Pancreas (tissue), 10 donors: ENCODE measurements at regions not wholly inside any gene's neighbourhood (a gene's known extent, or its start where the extent isn't known, plus 50 kb on each side); places are given as distances from the start of the nearest gene placed in this dataset.

Experiments
- ATAC-seq, 4 donors: fragments of 200-7000 bp; cut with Tn5 transposase; one replicate each; pipeline versions ENCODE4 v1.8.0 to v1.9.1; 2020; ENCODE audit warnings: mild to moderate bottlenecking in 4 of 4, moderate library complexity in 4 of 4
- DNase-seq, 6 donors: peaks; one replicate each; pipeline ENCODE4 v3.0.0-alpha.2; 2020
- FAIRE-seq: peaks from 2 replicates; lab custom pipeline; 2012; peaks lifted over from hg19 to GRCh38; lab: Jason Lieb, UNC
- H3K27ac ChIP-seq, 4 donors: fragments of 200-600 bp; sonication (generic); 1 replicate in 3 of 4; 2 replicates in 1 of 4; pipeline versions ENCODE4 v1.5.0 to v1.8.0; 2020
- H3K27me3 ChIP-seq, 4 donors: fragments of 200-600 bp; one replicate each; pipeline ENCODE4 v1.8.0; 2021
- H3K36me3 ChIP-seq, 3 donors: fragments of 200-600 bp; sonication (generic) in 1 of 3; one replicate each; pipeline versions ENCODE4 v1.5.0 to v1.8.0; 2020 to 2021
- H3K4me1 ChIP-seq, 3 donors: fragments of 200-600 bp; one replicate each; pipeline ENCODE4 v1.8.0; 2021
- H3K4me3 ChIP-seq, 4 donors: fragments of 200-600 bp; sonication (generic) in 2 of 4; one replicate each; pipeline versions ENCODE4 v1.5.0 to v1.8.0; 2020 to 2021
- H3K9me3 ChIP-seq, 4 donors: fragments of 200-600 bp; one replicate each; pipeline ENCODE4 v1.8.0; 2021
- whole genome bisulfite sequencing, 2 donors: extraction: QIAGEN DNeasy Blood & Tissue Kit; methylation state at CpG; one replicate each; pipeline ENCODE4 v1.1.7; 2013; 5-methylcytosine and 5-hydroxymethylcytosine counted together
- intact Hi-C, 3 donors: fragments of 100-400 bp; cut with DNase I; formaldehyde crosslinking; loops; one replicate each; pipeline versions ENCODE4 v1.11.1 to v1.14.2; 2022
- TF ChIP-seq, protein P1 (sequence below), 4 donors: fragments of 200-600 bp; sonication (generic) in 3 of 4; IDR thresholded peaks; one replicate each; pipeline versions ENCODE4 v1.5.0 to v1.8.0; 2021; ENCODE audit warnings: antibody characterized with exemption in 4 of 4
- donor health status: healthy with polysubstance abuse.
- donor health status: DM: no; HTN: no; CAD: no; lungs with moderate emphysema.
- donor health status: DM: no; HTN: no; CAD: no.
- donor health status: control.
- donor health status: control.
- donor health status: Bipolar disorder and iron deficiency.
- donor health status: DM: yes; HTN: yes; CAD: no.
- donor health status: DM: no; HTN: no; CAD: no.
- donor health status: DM: no; HTN: no; CAD: no.
- donor health status: DM: yes; HTN: yes; CAD: no.

GRCh38 chr16:35516551-35516950, 2057.1 kb downstream of the TP53TG3F start:
- intact Hi-C loops = loop anchor here in 1 of 3 donors (10.0 kb wide), 1 partner anchor 58 kb away; no protein-coding TSS in a partner anchor
- no peak overlapping the region for H3K27ac ChIP-seq
- H3K4me1 ChIP-seq = no peaks in the 10 kb centered on the region
- FAIRE-seq (no peak), ATAC-seq (no peak), DNase-seq (no peak)
- no peaks in the 10 kb centered on the region for H3K36me3 ChIP-seq
- no peak overlapping the region for H3K4me3 ChIP-seq
- no peaks in the 10 kb centered on the region for H3K27me3 ChIP-seq
- TF ChIP-seq, protein P1, sequence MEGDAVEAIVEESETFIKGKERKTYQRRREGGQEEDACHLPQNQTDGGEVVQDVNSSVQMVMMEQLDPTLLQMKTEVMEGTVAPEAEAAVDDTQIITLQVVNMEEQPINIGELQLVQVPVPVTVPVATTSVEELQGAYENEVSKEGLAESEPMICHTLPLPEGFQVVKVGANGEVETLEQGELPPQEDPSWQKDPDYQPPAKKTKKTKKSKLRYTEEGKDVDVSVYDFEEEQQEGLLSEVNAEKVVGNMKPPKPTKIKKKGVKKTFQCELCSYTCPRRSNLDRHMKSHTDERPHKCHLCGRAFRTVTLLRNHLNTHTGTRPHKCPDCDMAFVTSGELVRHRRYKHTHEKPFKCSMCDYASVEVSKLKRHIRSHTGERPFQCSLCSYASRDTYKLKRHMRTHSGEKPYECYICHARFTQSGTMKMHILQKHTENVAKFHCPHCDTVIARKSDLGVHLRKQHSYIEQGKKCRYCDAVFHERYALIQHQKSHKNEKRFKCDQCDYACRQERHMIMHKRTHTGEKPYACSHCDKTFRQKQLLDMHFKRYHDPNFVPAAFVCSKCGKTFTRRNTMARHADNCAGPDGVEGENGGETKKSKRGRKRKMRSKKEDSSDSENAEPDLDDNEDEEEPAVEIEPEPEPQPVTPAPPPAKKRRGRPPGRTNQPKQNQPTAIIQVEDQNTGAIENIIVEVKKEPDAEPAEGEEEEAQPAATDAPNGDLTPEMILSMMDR (IDR thresholded peaks at IDR 0.05) = no peak
- H3K9me3 ChIP-seq = no peaks in the 10 kb centered on the region

DNA sequence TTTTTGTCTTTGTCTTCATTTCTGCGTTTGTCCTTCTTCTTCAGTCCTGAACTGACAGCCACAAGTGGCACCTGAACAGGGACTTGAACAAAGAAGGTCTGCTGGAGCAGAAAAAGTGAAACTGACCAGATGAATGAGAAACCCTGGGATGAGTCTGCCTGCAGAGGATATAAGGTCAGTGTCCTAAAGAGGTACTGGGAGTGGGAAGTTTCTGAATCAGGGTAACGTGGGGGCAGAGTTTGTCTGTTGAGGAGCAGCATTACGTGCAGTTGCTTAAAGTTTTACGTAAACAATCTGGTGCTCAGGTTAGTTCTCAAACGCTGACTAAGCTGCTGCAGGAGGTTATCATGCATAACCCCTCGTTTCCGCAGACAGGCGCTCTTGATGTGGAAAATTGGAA, 2057.6 kb downstream of the TP53TG3F start:
- FAIRE-seq (no peak), ATAC-seq (no peak), DNase-seq (no peak)
- Histone ChIP-seq H3K36me3 (no peaks in the 10 kb centered on the region), H3K4me1 (no peaks in the 10 kb centered on the region), H3K27me3 (no peaks in the 10 kb centered on the region), H3K9me3 (no peaks in the 10 kb centered on the region), H3K4me3 (no peak overlapping the region), H3K27ac (no peak overlapping the region)
- WGBS, 2 donors = 44% methylated on average over 8 of the region's 8 CpGs
- TF ChIP-seq, protein P1 (IDR thresholded peaks at IDR 0.05) = no peak
- intact Hi-C loops = loop anchor here in 1 of 3 donors (10.0 kb wide), 1 partner anchor 58 kb away; no protein-coding TSS in a partner anchor

- Histone ChIP-seq H3K27me3 (no peaks in the 10 kb centered on the region), H3K9me3 (no peaks in the 10 kb centered on the region), H3K36me3 (no peaks in the 10 kb centered on the region), H3K4me1 (no peaks in the 10 kb centered on the region), H3K4me3 (no peak overlapping the region), H3K27ac (no peak overlapping the region)
- intact Hi-C loops = no loop called here
- FAIRE-seq (no peak), DNase-seq (no peak), ATAC-seq (no peak)
- TF ChIP-seq, protein P1 (IDR thresholded peaks at IDR 0.05) = no peak
These were observed 2064.6 kb downstream of the TP53TG3F start for GRCh38 chr16:35523991-35524390.

- Histone ChIP-seq H3K27ac (no peak overlapping the region), H3K9me3 (no peaks in the 10 kb centered on the region), H3K4me3 (no peak overlapping the region), H3K4me1 (no peaks in the 10 kb centered on the region), H3K27me3 (no peaks in the 10 kb centered on the region), H3K36me3 (no peaks in the 10 kb centered on the region)
- ATAC-seq (peak in 1 of 4 donors; percentile 21), DNase-seq (peak in 1 of 6 donors; percentile 55), FAIRE-seq (no peak)
- intact Hi-C loops = no loop called here
- TF ChIP-seq, protein P1 (IDR thresholded peaks at IDR 0.05) = no peak
- 63 to 69% methylated on average over 26 of the region's 26 CpGs for WGBS, 2 donors
These were observed 2066.7 kb downstream of the TP53TG3F start for GRCh38 chr16:35525979-35526590.

DNA sequence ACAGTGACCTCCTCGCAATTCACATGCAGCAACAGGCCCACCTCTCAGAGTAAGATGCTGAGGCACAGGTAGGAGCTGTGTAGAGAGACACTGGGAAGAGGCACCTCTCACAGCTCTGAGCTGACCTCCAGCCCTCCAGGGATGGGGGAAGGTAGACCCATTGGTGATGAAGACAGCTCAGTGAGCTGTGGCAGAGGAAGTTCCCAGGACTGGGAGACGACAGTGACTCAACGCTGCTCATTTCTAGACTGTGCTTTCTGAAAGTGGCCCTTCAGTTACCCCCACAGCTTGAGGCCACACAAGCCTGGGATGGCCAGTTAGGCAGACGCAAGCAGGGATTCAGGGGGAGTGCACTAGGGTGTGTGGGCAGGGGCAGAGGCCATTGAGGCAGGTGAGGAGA, 2073.2 kb downstream of the TP53TG3F start:
- FAIRE-seq = no peak
- H3K27me3 ChIP-seq = no peaks in the 10 kb centered on the region
- no peak for ATAC-seq
- no peak for DNase-seq
- no peaks in the 10 kb centered on the region for H3K9me3 ChIP-seq
- H3K27ac ChIP-seq = no peak overlapping the region
- TF ChIP-seq, protein P1 (IDR thresholded peaks at IDR 0.05) = no peak
- intact Hi-C loops = no loop called here
- no peaks in the 10 kb centered on the region for H3K36me3 ChIP-seq
- H3K4me3 ChIP-seq = no peak overlapping the region
- H3K4me1 ChIP-seq = no peaks in the 10 kb centered on the region
- 59 to 61% methylated on average over 4 of the region's 4 CpGs for WGBS, 2 donors
